Embryonic facial prominence (tissue), 1 donor: ENCODE measurements at regions not wholly inside any gene's neighbourhood (a gene's known extent, or its start where the extent isn't known, plus 50 kb on each side); places are given as distances from the start of the nearest gene placed in this dataset.

Source experiments
- DNase-seq: peaks from one replicate; pipeline ENCODE4 v3.0.0-alpha.2; 2016; ENCODE audit errors: extremely low spot score

- DNase-seq: no peak
These were observed 74.3 kb downstream of the ANKRD7 start for GRCh38 chr7:118298771-118299170.

- no peak for DNase-seq
These were observed 75.7 kb downstream of the ANKRD7 start for GRCh38 chr7:118300177-118300576.

- DNase-seq: no peak
These were observed 79.6 kb downstream of the ANKRD7 start for GRCh38 chr7:118304100-118304499.

GRCh38 chr7:118305671-118306070, 81.2 kb downstream of the ANKRD7 start:
- no peak for DNase-seq

GRCh38 chr7:118306771-118307170, 82.3 kb downstream of the ANKRD7 start:
- DNase-seq: no peak

- no peak for DNase-seq
These were observed 86.8 kb downstream of the ANKRD7 start for GRCh38 chr7:118311121-118311836.

GRCh38 chr7:118312051-118312450, 87.5 kb downstream of the ANKRD7 start:
- no peak for DNase-seq

- DNase-seq: no peak
These were observed 88.5 kb downstream of the ANKRD7 start for GRCh38 chr7:118312966-118313365.

- no peak for DNase-seq
These were observed 100.4 kb downstream of the ANKRD7 start for GRCh38 chr7:118324790-118325449.

GRCh38 chr7:118325450-118325808, 100.9 kb downstream of the ANKRD7 start:
- no peak for DNase-seq

- DNase-seq: no peak
These were observed 102.7 kb downstream of the ANKRD7 start for GRCh38 chr7:118327174-118327573.

- DNase-seq: no peak
These were observed 104.2 kb downstream of the ANKRD7 start for GRCh38 chr7:118328505-118329211.

- DNase-seq: no peak
These were observed 105.9 kb downstream of the ANKRD7 start for GRCh38 chr7:118330388-118330787.

- no peak for DNase-seq
These were observed 122.2 kb downstream of the ANKRD7 start for GRCh38 chr7:118346748-118347147.

GRCh38 chr7:118349604-118350003, 125.1 kb downstream of the ANKRD7 start:
- no peak for DNase-seq

- DNase-seq: no peak
These were observed 125.8 kb downstream of the ANKRD7 start for GRCh38 chr7:118350260-118350659.

GRCh38 chr7:118352867-118353453, 128.5 kb downstream of the ANKRD7 start:
- DNase-seq: no peak

GRCh38 chr7:118366363-118366762, 141.9 kb downstream of the ANKRD7 start:
- no peak for DNase-seq

GRCh38 chr7:118368958-118369357, 144.5 kb downstream of the ANKRD7 start:
- no peak for DNase-seq

GRCh38 chr7:118369987-118370386, 145.5 kb downstream of the ANKRD7 start:
- DNase-seq: no peak

GRCh38 chr7:118372530-118372929, 148.0 kb downstream of the ANKRD7 start:
- no peak for DNase-seq

- DNase-seq: no peak
These were observed 165.1 kb downstream of the ANKRD7 start for GRCh38 chr7:118389629-118390028.

GRCh38 chr7:118404211-118404610, 179.7 kb downstream of the ANKRD7 start:
- no peak for DNase-seq
